GM23338 (cell line): ENCODE measurements at regions not wholly inside any gene's neighbourhood (a gene's known extent, or its start where the extent isn't known, plus 50 kb on each side); places are given as distances from the start of the nearest gene placed in this dataset.

Experiments used
- ATAC-seq: fragments of 200-7000 bp; cut with Tn5 transposase; 3 replicates; pipeline ENCODE4 v1.9.1; 2020
- DNase-seq: peaks from one replicate; pipeline ENCODE4 v3.0.0-alpha.2; 2015; ENCODE audit warnings: low spot score
- H2AFZ ChIP-seq: fragments of 200-600 bp; sonication (generic); 2 replicates; pipeline ENCODE4 v1.8.0; 2016; ENCODE audit warnings: antibody characterized with exemption, mild to moderate bottlenecking, moderate library complexity
- H3F3A ChIP-seq: fragments of 200-600 bp; sonication (generic); replicated peaks from 2 replicates; pipeline ENCODE4 v1.8.0; 2017; ENCODE audit warnings: antibody characterized with exemption, mixed run types, low read depth
- H3K27ac ChIP-seq: fragments of 200-600 bp; sonication (generic); 2 replicates; pipeline ENCODE4 v1.6.1; 2016; ENCODE audit warnings: low read depth
- H3K27me3 ChIP-seq: fragments of 200-600 bp; sonication (generic); 2 replicates; pipeline ENCODE4 v1.8.0; 2016; ENCODE audit warnings: mild to moderate bottlenecking, mixed run types, moderate library complexity; ENCODE audit not compliant: insufficient read depth
- H3K36me3 ChIP-seq: fragments of 200-600 bp; sonication (generic); 2 replicates; pipeline ENCODE4 v1.8.0; 2016; ENCODE audit warnings: mild to moderate bottlenecking; ENCODE audit not compliant: insufficient read depth
- H3K4me1 ChIP-seq: fragments of 200-600 bp; sonication (generic); 2 replicates; pipeline ENCODE4 v1.8.0; 2016; ENCODE audit warnings: mild to moderate bottlenecking, moderate library complexity; ENCODE audit not compliant: insufficient read depth
- H3K4me2 ChIP-seq: fragments of 200-600 bp; sonication (generic); 2 replicates; pipeline ENCODE4 v1.7.1; 2017; ENCODE audit warnings: mixed run types
- H3K4me3 ChIP-seq: fragments of 200-600 bp; sonication (generic); 2 replicates; pipeline ENCODE4 v1.6.1; 2016; ENCODE audit warnings: mixed run types
- H3K79me2 ChIP-seq: fragments of 200-600 bp; sonication (generic); replicated peaks from 2 replicates; pipeline ENCODE4 v1.8.0; 2017; ENCODE audit warnings: mild to moderate bottlenecking; ENCODE audit not compliant: insufficient read depth
- H3K9me2 ChIP-seq: fragments of 200-600 bp; sonication (generic); 2 replicates; pipeline ENCODE4 v1.8.0; 2017; ENCODE audit not compliant: insufficient read depth
- H4K20me1 ChIP-seq: fragments of 200-600 bp; sonication (generic); replicated peaks from 2 replicates; pipeline ENCODE4 v1.8.0; 2017; ENCODE audit warnings: mild to moderate bottlenecking; ENCODE audit not compliant: insufficient read depth
- H3K27ac Mint-ChIP-seq: 2 replicates; pipeline ENCODE4 v1.8.0; 2020; ENCODE audit warnings: inconsistent platforms, mild to moderate bottlenecking, moderate library complexity, mixed read lengths
- H3K27me3 Mint-ChIP-seq: 3 replicates; pipeline ENCODE4 v1.8.0; 2022; ENCODE audit warnings: low read depth, mild to moderate bottlenecking, moderate library complexity, mixed read lengths, inconsistent platforms; ENCODE audit not compliant: insufficient read depth, poor library complexity
- H3K36me3 Mint-ChIP-seq: 3 replicates; pipeline ENCODE4 v1.8.0; 2021; ENCODE audit warnings: low read depth, mild to moderate bottlenecking, inconsistent platforms, moderate library complexity, mixed read lengths
- H3K4me1 Mint-ChIP-seq: 3 replicates; pipeline ENCODE4 v1.8.0; 2020; ENCODE audit warnings: mild to moderate bottlenecking, inconsistent platforms, mixed read lengths
- H3K4me3 Mint-ChIP-seq: 3 replicates; pipeline ENCODE4 v1.8.0; 2021; ENCODE audit warnings: moderate library complexity, mild to moderate bottlenecking, inconsistent platforms, mixed read lengths
- H3K9me3 Mint-ChIP-seq: 3 replicates; pipeline ENCODE4 v1.8.0; 2020; ENCODE audit warnings: moderate library complexity, mild to moderate bottlenecking, inconsistent platforms, mixed read lengths
- CREB1 ChIP-seq: fragments of 250-450 bp; sonication (Bioruptor Pico); IDR thresholded peaks from 2 replicates; pipeline ENCODE4 v1.5.0; 2020; ENCODE audit warnings: low read depth, mild to moderate bottlenecking, moderate library complexity
- CTCF ChIP-seq, 2 experiments: fragments of 200-600 bp in 1 of 2; sonication (generic) in 1 of 2; conservative IDR thresholded peaks; 2 replicates each; pipeline versions ENCODE4 v1.5.1 to v1.6.1; 2016 to 2017; ENCODE audit warnings: antibody characterized with exemption in 2 of 2, low read depth in 2 of 2, mild to moderate bottlenecking in 2 of 2, moderate library complexity in 1 of 2
- ETS1 ChIP-seq: IDR thresholded peaks from 2 replicates; pipeline ENCODE4 v1.6.1; 2016; ENCODE audit warnings: antibody characterized with exemption
- EZH2 ChIP-seq: fragments of 200-600 bp; sonication (generic); IDR thresholded peaks from one replicate; pipeline ENCODE4 v1.8.0; 2017; ENCODE audit warnings: antibody characterized with exemption, mild to moderate bottlenecking, low read depth; ENCODE audit not compliant: unreplicated experiment
- EZH2phosphoT487 ChIP-seq: fragments of 200-600 bp; sonication (generic); IDR thresholded peaks from one replicate; pipeline ENCODE4 v1.8.1; 2018; ENCODE audit warnings: antibody characterized with exemption; ENCODE audit not compliant: unreplicated experiment
- JUNB ChIP-seq: IDR thresholded peaks from one replicate; pipeline ENCODE4 v1.6.1; 2016; ENCODE audit warnings: antibody characterized with exemption; ENCODE audit not compliant: unreplicated experiment
- NANOG ChIP-seq: IDR thresholded peaks from 2 replicates; pipeline ENCODE4 v1.6.1; 2016; ENCODE audit warnings: antibody characterized with exemption, borderline replicate concordance
- POLR2AphosphoS5 ChIP-seq: IDR thresholded peaks from 2 replicates; pipeline ENCODE4 v1.6.1; 2016; ENCODE audit warnings: antibody characterized with exemption, low read depth
- REST ChIP-seq: IDR thresholded peaks from one replicate; pipeline ENCODE4 v1.6.1; 2018; ENCODE audit warnings: antibody characterized with exemption; ENCODE audit not compliant: unreplicated experiment
- STAT1 ChIP-seq: IDR thresholded peaks from one replicate; pipeline ENCODE4 v1.6.1; 2016; ENCODE audit warnings: antibody characterized with exemption; ENCODE audit not compliant: unreplicated experiment
- ZNF114 ChIP-seq: fragments of 250-450 bp; sonication (Bioruptor Pico); IDR thresholded peaks from 2 replicates; pipeline ENCODE4 v1.5.0; 2020; ENCODE audit warnings: mild to moderate bottlenecking, moderate library complexity
- ZNF331 ChIP-seq: fragments of 250-450 bp; sonication (Bioruptor Pico); IDR thresholded peaks from 2 replicates; pipeline ENCODE4 v1.5.0; 2020; ENCODE audit warnings: low read depth, mild to moderate bottlenecking, moderate library complexity
- ZNF462 ChIP-seq: fragments of 250-450 bp; sonication (Bioruptor Pico); IDR thresholded peaks from 2 replicates; pipeline ENCODE4 v1.5.0; 2020; ENCODE audit warnings: mild to moderate bottlenecking, moderate library complexity

- Mint-ChIP-seq H3K27ac (no peak overlapping the region), H3K36me3 (no peaks in the 10 kb centered on the region), H3K27me3 (no peaks in the 10 kb centered on the region), H3K4me3 (no peak overlapping the region), H3K9me3 (no peaks in the 10 kb centered on the region), H3K4me1 (peaks cover 9% of the 10 kb centered on the region; the same call in 2 of the 3 replicates)
- Histone ChIP-seq H3K27me3 (no peaks in the 10 kb centered on the region), H3K4me3 (no peak overlapping the region), H3K4me1 (no peaks in the 10 kb centered on the region; the same call in 1 of the 2 replicates), H4K20me1 (no peaks in the 10 kb centered on the region), H3K27ac (no peak overlapping the region), H2AFZ (no peak overlapping the region), H3K79me2 (no peaks in the 10 kb centered on the region), H3K4me2 (no peak overlapping the region), H3F3A (no peaks in the 10 kb centered on the region), H3K36me3 (no peaks in the 10 kb centered on the region), H3K9me2 (peaks cover 18% of the 10 kb centered on the region)
- DNase-seq (no peak), ATAC-seq (no peak)
- TF ChIP-seq EZH2 (no peak), CREB1 (CRISPR knock-in tag) (no peak), REST (no peak), NANOG (no peak), ZNF462 (CRISPR knock-in tag) (no peak), CTCF (conservative IDR thresholded peaks at IDR 0.05; ENCODE audit: low read depth in 2 of 2) (no peak), JUNB (no peak), EZH2phosphoT487 (no peak), ZNF114 (no peak), ZNF331 (CRISPR knock-in tag) (no peak), POLR2AphosphoS5 (no peak), ETS1 (no peak), STAT1 (no peak)
These were observed 143.8 kb downstream of the GMNC start for GRCh38 chr3:190718671-190719070.
